Lung (tissue), 11 donors: ENCODE measurements at regions not wholly inside any gene's neighbourhood (a gene's known extent, or its start where the extent isn't known, plus 50 kb on each side); places are given as distances from the start of the nearest gene placed in this dataset.

ENCODE experiments used
- ATAC-seq: fragments of 200-7000 bp; cut with Tn5 transposase; one replicate; pipeline ENCODE4 v1.9.1; 2020; ENCODE audit warnings: moderate number of reproducible peaks; ENCODE audit not compliant: insufficient read depth, low FRiP score
- DNase-seq, 3 donors: peaks; one replicate each; pipeline ENCODE4 v3.0.0-alpha.2; 2013 to 2017
- H3K27ac ChIP-seq, 2 donors: one replicate each; pipeline ENCODE4 v1.5.1; 2013; ENCODE audit warnings: mild to moderate bottlenecking in 2 of 2, moderate library complexity in 2 of 2, control low read depth in 1 of 2, inconsistent platforms in 1 of 2, low read depth in 1 of 2, low read length in 1 of 2
- H3K27me3 ChIP-seq, 3 donors: one replicate each; pipeline ENCODE4 v1.5.1; 2013; ENCODE audit warnings: low read length in 2 of 3; ENCODE audit not compliant: control insufficient read depth in 3 of 3, insufficient read depth in 3 of 3
- H3K36me3 ChIP-seq, 4 donors: one replicate each; pipeline ENCODE4 v1.5.1; 2013; ENCODE audit warnings: low read length in 4 of 4, mild to moderate bottlenecking in 1 of 4, moderate library complexity in 1 of 4; ENCODE audit not compliant: control insufficient read depth in 4 of 4, insufficient read depth in 4 of 4
- H3K4me1 ChIP-seq, 5 donors: one replicate each; pipeline ENCODE4 v1.5.1; 2013; ENCODE audit warnings: low read length in 5 of 5, mild to moderate bottlenecking in 2 of 5, moderate library complexity in 1 of 5; ENCODE audit not compliant: control insufficient read depth in 5 of 5, insufficient read depth in 5 of 5
- H3K4me3 ChIP-seq: one replicate; pipeline ENCODE4 v1.5.1; 2013; ENCODE audit warnings: mild to moderate bottlenecking, control low read depth, moderate library complexity
- H3K9ac ChIP-seq, 2 donors: one replicate each; pipeline ENCODE4 v1.5.1; 2013; ENCODE audit warnings: low read length in 2 of 2, control low read depth in 1 of 2; ENCODE audit not compliant: insufficient read depth in 1 of 2
- H3K9me3 ChIP-seq, 4 donors: one replicate each; pipeline ENCODE4 v1.5.1; 2013; ENCODE audit warnings: low read length in 3 of 4, mild to moderate bottlenecking in 1 of 4, moderate library complexity in 1 of 4; ENCODE audit not compliant: control insufficient read depth in 4 of 4, insufficient read depth in 3 of 4
- CTCF ChIP-seq: IDR thresholded peaks from 2 replicates; pipeline ENCODE4 v1.5.1; 2012; ENCODE audit warnings: mild to moderate bottlenecking; ENCODE audit errors: control extremely low read depth, extremely low read depth
- WGBS, 2 donors: extraction: QIAGEN DNeasy Blood & Tissue Kit; methylation state at CpG; one replicate each; pipeline ENCODE4 v1.1.7; 2013; 5-methylcytosine and 5-hydroxymethylcytosine counted together
- donor health status: control.
- donor health status: control.
- donor health status: Bipolar disorder and iron deficiency.
- donor health status: healthy.
- donor health status: DM: yes; HTN: yes; CAD: no.

- H3K4me1 ChIP-seq, result no peaks in the 10 kb centered on the region
- H3K9me3 ChIP-seq, result no peaks in the 10 kb centered on the region
- WGBS, 2 donors, result 10 to 19% methylated on average over 5 of the region's 5 CpGs
- H3K9ac ChIP-seq, result no peak overlapping the region
- peak; percentile 30 to 48 (median 40) for DNase-seq
- H3K4me3 ChIP-seq, result no peak overlapping the region
- peak; percentile 70 for ATAC-seq
- no peaks in the 10 kb centered on the region for H3K27me3 ChIP-seq
- no peak overlapping the region for H3K27ac ChIP-seq
- TF ChIP-seq CTCF, result peak; percentile 64
- no peaks in the 10 kb centered on the region for H3K36me3 ChIP-seq
These were observed 134.2 kb upstream of the SATB1 start for GRCh38 chr3:18559331-18559842.

GRCh38 chr3:18558507-18558906 is 133.4 kb upstream of the SATB1 start:
- H3K9me3 ChIP-seq, result no peaks in the 10 kb centered on the region
- H3K4me3 ChIP-seq, result no peak overlapping the region
- no peaks in the 10 kb centered on the region for H3K36me3 ChIP-seq
- DNase-seq (no peak), ATAC-seq (no peak)
- no peaks in the 10 kb centered on the region for H3K4me1 ChIP-seq
- no peak overlapping the region for H3K27ac ChIP-seq
- H3K9ac ChIP-seq, result no peak overlapping the region
- 71 to 96% methylated on average over 3 of the region's 3 CpGs for WGBS, 2 donors
- no peaks in the 10 kb centered on the region for H3K27me3 ChIP-seq
- TF ChIP-seq CTCF, result no peak

- H3K4me3 ChIP-seq, result no peak overlapping the region
These were observed 132.1 kb upstream of the SATB1 start for GRCh38 chr3:18557216-18557615.

More at GRCh38 chr3:18557216-18557615, 132.1 kb upstream of the SATB1 start:
- no peak for ATAC-seq
- H3K4me1 ChIP-seq, result no peaks in the 10 kb centered on the region
- no peaks in the 10 kb centered on the region for H3K9me3 ChIP-seq
- no peak overlapping the region for H3K27ac ChIP-seq
- DNase-seq, result no peak
- no peaks in the 10 kb centered on the region for H3K36me3 ChIP-seq
- H3K27me3 ChIP-seq, result no peaks in the 10 kb centered on the region
- 68 to 74% methylated on average over 3 of the region's 3 CpGs for WGBS, 2 donors
- H3K9ac ChIP-seq, result no peak overlapping the region
- TF ChIP-seq CTCF, result no peak
